ENCODE measurements at regions not wholly inside any gene's neighbourhood (a gene's known extent, or its start where the extent isn't known, plus 50 kb on each side); places are given as distances from the start of the nearest gene placed in this dataset.

DNA sequence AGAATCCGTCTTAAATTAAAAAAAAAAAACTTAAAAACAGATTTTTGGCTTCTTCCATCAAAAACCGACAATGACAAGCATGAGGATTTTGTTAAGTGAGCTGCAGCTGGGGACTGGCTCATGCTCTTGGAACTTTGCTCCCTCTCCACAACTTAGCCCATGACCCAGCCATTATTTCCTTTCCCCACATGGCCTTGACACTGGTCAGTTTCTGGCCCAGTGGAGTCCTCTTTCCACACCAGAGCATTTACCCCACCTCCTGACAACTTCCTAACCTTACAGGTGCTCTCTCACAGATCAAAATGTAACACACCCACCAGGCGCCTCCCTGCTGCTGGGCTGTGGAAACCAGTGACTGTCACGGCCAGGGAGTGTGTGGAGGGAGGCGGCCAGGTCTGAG lies 62.7 kb upstream of the ZNF267 start:
- TF ChIP-seq, protein P1, sequence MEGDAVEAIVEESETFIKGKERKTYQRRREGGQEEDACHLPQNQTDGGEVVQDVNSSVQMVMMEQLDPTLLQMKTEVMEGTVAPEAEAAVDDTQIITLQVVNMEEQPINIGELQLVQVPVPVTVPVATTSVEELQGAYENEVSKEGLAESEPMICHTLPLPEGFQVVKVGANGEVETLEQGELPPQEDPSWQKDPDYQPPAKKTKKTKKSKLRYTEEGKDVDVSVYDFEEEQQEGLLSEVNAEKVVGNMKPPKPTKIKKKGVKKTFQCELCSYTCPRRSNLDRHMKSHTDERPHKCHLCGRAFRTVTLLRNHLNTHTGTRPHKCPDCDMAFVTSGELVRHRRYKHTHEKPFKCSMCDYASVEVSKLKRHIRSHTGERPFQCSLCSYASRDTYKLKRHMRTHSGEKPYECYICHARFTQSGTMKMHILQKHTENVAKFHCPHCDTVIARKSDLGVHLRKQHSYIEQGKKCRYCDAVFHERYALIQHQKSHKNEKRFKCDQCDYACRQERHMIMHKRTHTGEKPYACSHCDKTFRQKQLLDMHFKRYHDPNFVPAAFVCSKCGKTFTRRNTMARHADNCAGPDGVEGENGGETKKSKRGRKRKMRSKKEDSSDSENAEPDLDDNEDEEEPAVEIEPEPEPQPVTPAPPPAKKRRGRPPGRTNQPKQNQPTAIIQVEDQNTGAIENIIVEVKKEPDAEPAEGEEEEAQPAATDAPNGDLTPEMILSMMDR (IDR thresholded peaks at IDR 0.05; ENCODE audit: low read length) = no peak
- TF ChIP-seq EZH2 (optimal IDR thresholded peaks at IDR 0.05; ENCODE audit: low read depth, low read length) (no peak), EZH2phosphoT487 (IDR thresholded peaks at IDR 0.05; ENCODE audit: low read length) (no peak)
